ENCODE measurements at regions not wholly inside any gene's neighbourhood (a gene's known extent, or its start where the extent isn't known, plus 50 kb on each side); places are given as distances from the start of the nearest gene placed in this dataset.

DNA sequence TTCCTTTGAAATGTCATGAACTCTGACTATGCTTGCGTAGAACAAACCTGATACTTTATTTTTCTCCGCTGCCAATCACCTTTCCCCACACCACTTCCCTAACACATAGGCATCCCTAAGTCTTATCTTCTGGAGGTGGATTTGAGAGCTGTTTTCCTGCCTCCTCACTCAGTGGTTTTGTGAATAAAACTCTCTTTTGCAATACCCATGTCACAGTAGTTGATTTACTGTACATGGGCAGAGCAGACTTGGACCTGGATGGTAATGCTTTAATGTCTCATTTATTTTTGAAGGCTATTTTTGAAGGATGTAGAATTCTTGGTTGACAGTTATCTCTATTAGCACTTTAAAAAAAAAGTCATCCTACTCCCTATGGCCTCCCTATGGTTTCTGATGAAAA, 881.8 kb downstream of the SLITRK5 start:
- intact Hi-C loops (cut with micrococcal nuclease; ENCODE audit: unreplicated experiment) = no loop called here
- POLR2A ChIA-PET (ENCODE audit: low non-redundant PET) = no interaction called here

DNA sequence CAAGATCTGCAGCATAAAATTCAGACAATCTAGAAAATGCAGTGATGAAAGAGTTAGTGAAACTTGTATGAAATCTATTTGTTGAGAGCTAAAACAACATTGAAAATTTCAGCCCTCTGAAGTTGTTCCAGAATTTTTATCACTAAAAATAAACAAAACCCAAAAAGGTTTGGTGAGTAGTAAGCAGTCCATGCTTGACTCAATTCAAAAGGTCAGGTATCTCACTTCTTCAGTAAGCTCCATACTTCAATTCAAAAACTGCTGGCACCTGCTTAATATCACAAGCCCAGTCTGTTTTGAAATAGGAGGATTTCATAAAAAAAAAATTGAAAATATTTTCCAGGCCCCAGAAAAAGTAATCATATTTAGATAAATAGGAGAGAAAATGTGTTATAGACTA, 894.4 kb downstream of the SLITRK5 start:
- H3K36me3 ChIP-seq (ENCODE audit: insufficient read depth, low read length, poor library complexity, severe bottlenecking) = no peaks in the 10 kb centered on the region
- no TSS peak for BruUV-seq (replicated peaks)
- H3K27me3 ChIP-seq (replicated peaks; ENCODE audit: insufficient read depth, low read depth, low read length, poor library complexity) = no peaks in the 10 kb centered on the region
- H3K27ac ChIP-seq (ENCODE audit: low read depth, low read length, poor library complexity, severe bottlenecking) = no peak overlapping the region
- ChIA-PET POLR2A (ENCODE audit: low non-redundant PET) (no interaction called here), CTCF (no interaction called here)
- intact Hi-C loops (cut with micrococcal nuclease; ENCODE audit: unreplicated experiment) = no loop called here
- no peaks in the 10 kb centered on the region for H3K4me1 ChIP-seq (ENCODE audit: insufficient read depth, low read length, poor library complexity, severe bottlenecking)
- H3K9me3 ChIP-seq (ENCODE audit: low read depth, low read length, poor library complexity, severe bottlenecking) = no peaks in the 10 kb centered on the region
- TF ChIP-seq CTCF (conservative IDR thresholded peaks at IDR 0.05; ENCODE audit: low read depth, low read length) = no peak
- TF ChIP-seq EZH2 (IDR thresholded peaks at IDR 0.05; ENCODE audit: borderline replicate concordance, low read depth, low read length, poor library complexity, severe bottlenecking) = no peak
- no peak for DNase-seq (ENCODE audit: low spot score)
- no peak overlapping the region for H3K4me3 ChIP-seq (ENCODE audit: low read depth, low read length, poor library complexity, severe bottlenecking)

More for the DNA sequence above, 881.8 kb downstream of the SLITRK5 start:
- no peaks in the 10 kb centered on the region for H3K36me3 ChIP-seq (ENCODE audit: insufficient read depth, low read length, poor library complexity, severe bottlenecking)
- TF ChIP-seq CTCF (conservative IDR thresholded peaks at IDR 0.05; ENCODE audit: low read depth, low read length) = no peak
- CTCF ChIA-PET = no interaction called here
- H3K27me3 ChIP-seq (replicated peaks; ENCODE audit: insufficient read depth, low read depth, low read length, poor library complexity) = no peaks in the 10 kb centered on the region
- no peaks in the 10 kb centered on the region for H3K4me1 ChIP-seq (ENCODE audit: insufficient read depth, low read length, poor library complexity, severe bottlenecking)
- H3K4me3 ChIP-seq (ENCODE audit: low read depth, low read length, poor library complexity, severe bottlenecking) = no peak overlapping the region
- no peak for DNase-seq (ENCODE audit: low spot score)
- no peak overlapping the region for H3K27ac ChIP-seq (ENCODE audit: low read depth, low read length, poor library complexity, severe bottlenecking)
- BruUV-seq (replicated peaks) = no TSS peak
- H3K9me3 ChIP-seq (ENCODE audit: low read depth, low read length, poor library complexity, severe bottlenecking) = no peaks in the 10 kb centered on the region

DNA sequence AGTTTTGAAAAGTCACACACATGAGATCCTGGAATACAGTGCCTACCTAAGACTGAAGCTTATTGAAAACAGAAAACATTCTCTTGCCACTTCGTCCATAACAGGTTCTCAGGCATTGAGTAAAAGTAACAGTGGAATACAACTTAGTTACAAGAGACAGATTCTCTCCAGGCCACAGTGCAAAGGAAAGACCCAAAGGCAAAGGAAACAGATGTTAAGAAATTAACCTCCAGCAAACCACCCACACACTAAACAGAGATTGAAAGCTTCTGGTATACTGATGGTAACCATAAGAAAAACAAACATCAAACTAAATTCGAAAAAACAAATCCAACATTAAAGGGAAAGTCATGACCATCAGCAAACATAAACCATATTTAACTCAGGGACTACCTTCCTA, 914.7 kb downstream of the SLITRK5 start:
- ChIA-PET CTCF (no interaction called here), POLR2A (ENCODE audit: low non-redundant PET) (no interaction called here)
- BruUV-seq (replicated peaks) = no TSS peak
- Histone ChIP-seq H3K4me1 (ENCODE audit: insufficient read depth, low read length, poor library complexity, severe bottlenecking) (no peaks in the 10 kb centered on the region), H3K27ac (ENCODE audit: low read depth, low read length, poor library complexity, severe bottlenecking) (no peak overlapping the region), H3K9me3 (ENCODE audit: low read depth, low read length, poor library complexity, severe bottlenecking) (no peaks in the 10 kb centered on the region), H3K27me3 (replicated peaks; ENCODE audit: insufficient read depth, low read depth, low read length, poor library complexity) (no peaks in the 10 kb centered on the region), H3K36me3 (ENCODE audit: insufficient read depth, low read length, poor library complexity, severe bottlenecking) (no peaks in the 10 kb centered on the region), H3K4me3 (ENCODE audit: low read depth, low read length, poor library complexity, severe bottlenecking) (no peak overlapping the region)
- intact Hi-C loops (cut with micrococcal nuclease; ENCODE audit: unreplicated experiment) = no loop called here
- no peak for DNase-seq (ENCODE audit: low spot score)
- TF ChIP-seq CTCF (conservative IDR thresholded peaks at IDR 0.05; ENCODE audit: low read depth, low read length) = no peak
- no peak for TF ChIP-seq EZH2 (IDR thresholded peaks at IDR 0.05; ENCODE audit: borderline replicate concordance, low read depth, low read length, poor library complexity, severe bottlenecking)

Measured in A673 (cell line).